IgD-negative memory B cell (primary cell): ENCODE measurements at regions not wholly inside any gene's neighbourhood (a gene's known extent, or its start where the extent isn't known, plus 50 kb on each side); places are given as distances from the start of the nearest gene placed in this dataset.

Experiments used
- H3K27ac Mint-ChIP-seq, 3 donors: one replicate each; pipeline ENCODE4 v1.8.0; 2020 to 2022; ENCODE audit warnings: mild to moderate bottlenecking in 3 of 3, mixed read lengths in 3 of 3, moderate library complexity in 1 of 3
- H3K27me3 Mint-ChIP-seq: one replicate; pipeline ENCODE4 v1.8.0; 2021; ENCODE audit warnings: mixed read lengths
- H3K36me3 Mint-ChIP-seq: one replicate; pipeline ENCODE4 v1.8.0; 2020; ENCODE audit warnings: mild to moderate bottlenecking, mixed read lengths
- H3K4me1 Mint-ChIP-seq, 3 donors: one replicate each; pipeline ENCODE4 v1.8.0; 2020 to 2022; ENCODE audit warnings: mixed read lengths in 3 of 3, mild to moderate bottlenecking in 1 of 3
- H3K4me3 Mint-ChIP-seq, 4 donors: one replicate each; pipeline ENCODE4 v1.8.0; 2020 to 2022; ENCODE audit warnings: mild to moderate bottlenecking in 4 of 4, mixed read lengths in 4 of 4, moderate library complexity in 3 of 4
- H3K9me3 Mint-ChIP-seq, 3 donors: one replicate each; pipeline ENCODE4 v1.8.0; 2020 to 2021; ENCODE audit warnings: mixed read lengths in 3 of 3, mild to moderate bottlenecking in 1 of 3

DNA sequence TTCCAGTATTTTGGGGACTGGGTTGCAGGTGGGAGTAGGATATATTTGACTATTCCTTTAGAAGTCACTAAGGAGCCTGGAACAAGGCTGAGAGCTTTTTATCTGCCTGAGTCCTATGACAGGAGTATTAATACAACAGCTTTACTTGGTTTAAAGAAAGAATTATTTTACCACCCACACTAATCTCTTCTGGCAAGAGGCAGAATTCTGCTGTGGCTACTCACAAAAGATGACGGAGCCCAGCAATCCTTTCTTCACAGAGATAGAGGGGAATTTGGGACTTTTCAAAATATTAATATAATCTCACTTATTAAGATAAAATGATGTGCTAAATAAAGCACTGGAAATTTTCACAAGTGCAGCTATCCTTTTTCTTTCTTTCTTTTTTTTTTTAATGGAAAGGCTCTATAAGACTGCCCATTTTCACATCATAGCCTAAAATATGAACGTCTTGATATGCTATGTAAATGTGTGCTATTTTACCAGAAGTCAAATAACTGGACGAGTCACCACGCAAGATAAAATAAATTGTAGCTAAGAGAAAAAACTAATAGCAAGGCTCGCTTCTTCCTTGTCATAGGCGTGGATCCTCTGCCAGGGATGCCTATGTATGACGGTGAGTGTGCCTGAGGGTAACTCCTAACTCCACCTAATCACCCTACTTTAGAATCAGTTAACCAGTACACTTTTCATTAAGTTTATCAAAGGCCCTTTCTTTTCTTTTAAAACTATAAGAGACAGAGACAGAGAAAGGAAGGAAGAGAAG lies 76.3 kb downstream of the ZNF608 start:
- Mint-ChIP-seq H3K9me3 (no peaks in the 10 kb centered on the region), H3K4me3 (no peak overlapping the region), H3K27ac (no peak overlapping the region), H3K27me3 (peaks cover 2% of the 10 kb centered on the region), H3K4me1 (peaks cover 0 to 7% (median 5%) of the 10 kb centered on the region in 3 donors), H3K36me3 (peaks cover 2% of the 10 kb centered on the region)

DNA sequence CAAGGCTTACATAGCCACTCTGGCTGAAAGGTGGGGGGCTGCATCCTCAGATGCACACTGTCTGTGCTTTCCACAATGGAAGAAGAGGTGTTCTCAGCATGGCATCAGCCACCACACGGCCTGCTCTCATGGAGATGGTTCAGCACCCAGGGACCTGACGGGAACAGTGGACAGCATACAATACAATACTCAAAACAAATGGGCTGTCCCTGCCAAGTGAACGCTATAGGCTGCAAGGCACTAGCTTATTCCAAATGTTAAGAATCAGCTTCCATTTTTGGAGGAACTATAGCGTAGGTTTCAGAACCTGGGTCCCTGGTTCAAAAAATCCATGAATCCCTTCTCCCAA lies 77.2 kb downstream of the ZNF608 start:
- Mint-ChIP-seq H3K4me3 (no peak overlapping the region), H3K9me3 (no peaks in the 10 kb centered on the region), H3K36me3 (peaks cover 2% of the 10 kb centered on the region), H3K4me1 (peaks cover 0 to 7% (median 5%) of the 10 kb centered on the region in 3 donors), H3K27ac (no peak overlapping the region), H3K27me3 (peaks cover 2% of the 10 kb centered on the region)

DNA sequence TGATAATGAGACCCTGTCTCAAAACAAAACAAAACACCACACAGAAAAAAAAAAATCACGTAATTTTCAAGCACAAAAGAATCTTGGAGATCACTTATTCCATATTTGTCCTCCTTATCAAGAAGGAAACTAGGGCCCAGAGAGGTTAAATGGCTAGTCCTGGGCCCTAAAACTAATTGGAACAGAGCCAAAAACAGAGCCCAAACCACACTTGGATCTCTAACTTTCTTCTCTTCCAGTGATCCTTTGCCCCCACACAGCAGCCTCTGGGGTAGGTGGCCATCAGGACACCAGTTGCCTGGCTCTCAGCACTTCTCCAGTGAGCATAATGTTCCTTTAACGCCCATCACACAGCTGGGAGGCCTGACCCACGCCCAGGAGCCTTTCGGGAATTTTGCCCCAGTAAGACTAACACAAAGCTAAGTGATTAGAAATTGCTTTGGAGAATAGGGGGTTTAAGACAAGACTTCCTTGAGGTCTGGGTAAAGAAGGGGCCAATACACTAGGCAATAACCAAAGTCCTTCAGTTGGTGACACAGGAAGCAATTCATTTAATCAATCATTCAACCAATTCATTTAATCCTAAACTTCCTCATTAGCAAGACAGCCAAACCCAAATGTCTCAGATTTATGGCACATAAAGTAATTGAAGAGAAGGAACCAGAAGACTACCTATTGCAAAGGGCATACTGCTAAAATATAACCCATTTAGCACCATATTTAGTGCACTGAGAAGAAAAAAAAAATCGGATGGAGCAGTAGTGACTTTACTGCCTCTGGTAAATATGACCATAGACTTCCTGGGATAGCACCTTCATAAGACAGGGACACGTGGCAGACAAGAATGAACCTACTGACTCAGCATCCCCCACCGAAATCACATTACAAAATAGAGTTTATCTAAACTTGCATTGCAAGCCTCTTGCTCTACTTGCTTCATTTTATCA lies 77.8 kb downstream of the ZNF608 start:
- peaks cover 0 to 7% (median 5%) of the 10 kb centered on the region in 3 donors for H3K4me1 Mint-ChIP-seq
- H3K27ac Mint-ChIP-seq, result no peak overlapping the region
- H3K9me3 Mint-ChIP-seq, result no peaks in the 10 kb centered on the region
- H3K27me3 Mint-ChIP-seq, result peaks cover 2% of the 10 kb centered on the region
- peaks cover 2% of the 10 kb centered on the region for H3K36me3 Mint-ChIP-seq
- H3K4me3 Mint-ChIP-seq, result peak overlapping the region in 1 of 4 donors; percentile 19

DNA sequence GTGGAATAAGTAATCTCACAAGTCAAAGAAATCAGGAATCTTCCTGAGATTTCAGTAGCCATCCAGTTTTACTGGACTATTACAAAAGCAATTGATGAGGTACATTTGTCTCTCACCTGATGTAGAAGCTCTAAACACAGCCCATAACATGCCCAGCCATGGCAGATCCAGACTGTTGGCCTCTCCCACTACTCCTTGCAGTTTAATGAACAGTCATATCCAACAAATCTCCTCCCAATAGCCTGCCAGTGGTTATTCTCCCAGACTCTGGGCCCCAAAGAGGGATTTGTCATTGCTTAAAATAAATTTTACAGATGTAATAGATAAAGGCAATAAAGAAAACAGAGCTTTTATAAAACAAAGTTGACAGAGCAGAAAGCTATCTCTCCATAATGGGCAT lies 80.8 kb downstream of the ZNF608 start:
- H3K4me1 Mint-ChIP-seq, result peaks cover 4 to 11% (median 5%) of the 10 kb centered on the region in 3 donors
- no peak overlapping the region for H3K27ac Mint-ChIP-seq
- no peaks in the 10 kb centered on the region for H3K36me3 Mint-ChIP-seq

DNA sequence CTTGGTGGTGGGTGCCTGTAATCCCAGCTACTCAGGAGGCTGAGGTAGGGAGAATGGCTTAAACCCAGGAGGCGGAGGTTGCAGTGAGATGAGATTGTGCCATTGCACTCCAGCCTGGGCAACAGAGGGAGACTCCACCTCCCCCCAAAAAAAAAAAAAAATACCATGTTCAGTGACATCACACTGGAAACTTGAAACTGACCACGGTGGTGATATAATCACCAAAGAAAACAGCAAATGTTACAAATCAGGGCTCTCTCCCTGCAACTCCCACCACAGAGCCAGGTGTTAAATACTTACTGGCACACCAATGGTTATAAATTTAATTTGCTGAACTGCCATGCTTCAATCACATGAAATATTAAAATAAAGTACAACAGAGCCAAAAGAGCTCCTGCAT lies 81.4 kb downstream of the ZNF608 start:
- Mint-ChIP-seq H3K27me3 (peaks cover 5% of the 10 kb centered on the region), H3K4me1 (peaks cover 4 to 11% (median 5%) of the 10 kb centered on the region in 3 donors), H3K9me3 (no peaks in the 10 kb centered on the region), H3K36me3 (no peaks in the 10 kb centered on the region), H3K27ac (no peak overlapping the region), H3K4me3 (no peak overlapping the region)

More for the DNA sequence above, 80.8 kb downstream of the ZNF608 start:
- Mint-ChIP-seq H3K27me3 (peaks cover 5% of the 10 kb centered on the region), H3K9me3 (no peaks in the 10 kb centered on the region), H3K4me3 (no peak overlapping the region)

DNA sequence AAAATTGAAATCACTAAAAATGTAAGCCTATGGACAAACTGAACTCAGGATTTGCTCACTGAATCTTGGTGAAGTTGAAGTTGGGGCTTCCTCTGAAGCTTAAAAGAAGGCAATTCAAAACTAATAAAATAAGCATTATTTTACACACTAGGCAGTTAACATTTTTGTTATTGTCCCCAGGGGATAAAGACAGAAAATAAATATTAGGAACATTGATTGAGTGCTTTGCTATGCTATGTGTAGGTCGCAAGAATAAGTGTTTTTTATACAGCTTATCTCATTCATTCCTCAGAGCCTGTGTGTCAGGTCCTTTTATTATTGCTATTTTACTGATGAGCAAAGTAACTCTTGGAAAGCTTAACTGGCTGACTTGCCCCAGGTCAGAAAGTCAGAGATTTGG lies 82.2 kb downstream of the ZNF608 start:
- H3K9me3 Mint-ChIP-seq, result no peaks in the 10 kb centered on the region
- peaks cover 6% of the 10 kb centered on the region for H3K27me3 Mint-ChIP-seq
- no peaks in the 10 kb centered on the region for H3K36me3 Mint-ChIP-seq

DNA sequence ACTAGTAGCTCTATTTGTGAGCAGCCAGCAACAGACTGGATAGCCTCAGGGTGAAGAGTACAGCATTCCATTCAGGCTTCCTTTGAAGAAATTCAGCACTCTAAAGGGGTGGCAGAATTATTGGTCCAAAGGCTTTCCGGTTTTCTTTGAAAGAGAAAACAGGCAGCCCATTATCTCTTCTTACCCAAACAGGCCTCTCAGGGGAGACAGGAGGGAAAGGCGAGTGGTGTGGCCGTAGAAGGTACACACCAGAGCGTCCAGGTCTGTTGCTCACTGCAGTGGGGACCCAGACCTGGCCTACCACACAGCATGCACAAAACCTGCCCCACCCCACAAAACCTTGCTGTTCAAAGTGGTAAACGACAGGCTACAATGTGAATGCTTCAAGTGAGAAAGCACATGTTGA lies 83.3 kb downstream of the ZNF608 start:
- Mint-ChIP-seq H3K27me3 (peaks cover 6% of the 10 kb centered on the region), H3K36me3 (no peaks in the 10 kb centered on the region), H3K27ac (no peak overlapping the region), H3K4me3 (no peak overlapping the region), H3K4me1 (peaks cover 8 to 15% (median 12%) of the 10 kb centered on the region in 3 donors), H3K9me3 (no peaks in the 10 kb centered on the region)

More for the DNA sequence above, 82.2 kb downstream of the ZNF608 start:
- Mint-ChIP-seq H3K27ac (no peak overlapping the region), H3K4me3 (no peak overlapping the region), H3K4me1 (peaks cover 5 to 11% (median 7%) of the 10 kb centered on the region in 3 donors)

DNA sequence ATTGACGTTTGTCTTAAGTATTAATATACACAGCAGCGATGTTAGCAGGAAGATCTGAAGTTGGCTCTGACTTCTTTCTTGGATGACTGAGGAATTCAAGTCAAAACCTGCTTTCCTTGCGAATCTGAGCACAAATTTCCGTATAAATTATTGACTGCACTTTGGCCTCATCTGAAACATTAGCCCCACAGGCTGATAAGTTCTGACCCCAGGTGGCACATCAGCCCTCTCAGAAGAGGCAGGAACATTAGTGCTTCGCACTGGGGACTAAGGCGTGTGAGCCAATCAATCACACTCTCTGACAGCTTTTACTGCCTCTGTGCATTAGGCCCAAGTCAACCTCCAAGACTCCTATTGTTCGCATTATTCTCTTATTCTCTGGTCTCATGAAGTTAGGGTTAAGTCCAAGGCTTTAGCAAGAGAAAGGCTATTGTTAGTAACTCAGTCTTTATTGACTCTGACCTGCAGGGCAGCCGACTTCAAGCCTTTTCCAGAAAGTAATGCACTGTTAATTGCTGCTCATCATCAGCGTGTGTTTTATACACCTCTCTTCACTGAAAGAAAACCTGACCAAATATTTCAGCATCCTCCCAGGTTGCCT lies 84.2 kb downstream of the ZNF608 start:
- no peaks in the 10 kb centered on the region for H3K36me3 Mint-ChIP-seq
- H3K4me3 Mint-ChIP-seq, result no peak overlapping the region
- no peaks in the 10 kb centered on the region for H3K9me3 Mint-ChIP-seq
- no peak overlapping the region for H3K27ac Mint-ChIP-seq
- peaks cover 6% of the 10 kb centered on the region for H3K27me3 Mint-ChIP-seq
- peaks cover 8 to 15% (median 10%) of the 10 kb centered on the region in 3 donors for H3K4me1 Mint-ChIP-seq

DNA sequence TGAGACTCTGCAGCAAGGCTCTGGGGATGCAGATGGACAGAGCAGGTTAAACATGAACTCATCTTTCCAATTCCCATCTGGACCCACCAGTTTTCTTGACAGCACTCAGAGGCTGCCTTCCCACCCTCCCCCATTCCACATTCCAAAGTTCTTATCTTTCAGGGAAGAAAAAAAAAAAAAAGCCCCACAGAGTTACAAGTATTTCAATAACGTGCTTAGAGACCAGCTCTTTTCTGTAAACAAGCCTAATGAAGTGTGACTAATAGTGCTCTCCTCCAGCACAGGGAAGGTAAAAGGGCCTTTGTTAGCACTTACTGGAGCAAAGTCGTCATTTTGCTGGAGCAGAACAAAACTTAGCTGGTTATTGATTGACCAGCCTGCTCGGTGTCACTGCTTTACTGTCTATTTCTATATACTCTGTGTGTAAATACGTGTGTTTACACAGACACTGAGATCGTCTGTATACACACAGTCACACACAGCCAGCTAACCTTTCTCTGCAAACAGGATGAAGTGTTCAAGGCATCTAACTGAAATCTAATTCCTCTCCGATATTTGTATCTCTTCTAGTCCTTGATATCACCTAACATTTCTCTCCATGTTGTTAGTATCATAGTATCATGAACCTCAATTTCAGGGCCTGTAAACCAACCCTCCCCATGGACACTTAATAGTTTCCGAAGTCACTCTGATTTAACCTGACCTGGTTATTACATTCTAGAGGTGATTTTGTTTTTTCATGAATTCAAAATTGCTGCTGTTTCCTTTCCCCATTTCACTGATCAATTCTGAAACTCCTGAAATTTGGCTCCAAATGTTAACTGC lies 84.9 kb downstream of the ZNF608 start:
- H3K4me3 Mint-ChIP-seq, result peak overlapping the region in 1 of 4 donors; percentile 25
- H3K27ac Mint-ChIP-seq, result no peak overlapping the region
- H3K27me3 Mint-ChIP-seq, result peaks cover 6% of the 10 kb centered on the region
- peaks cover 8 to 15% (median 10%) of the 10 kb centered on the region in 3 donors for H3K4me1 Mint-ChIP-seq
- no peaks in the 10 kb centered on the region for H3K36me3 Mint-ChIP-seq
- H3K9me3 Mint-ChIP-seq, result no peaks in the 10 kb centered on the region

DNA sequence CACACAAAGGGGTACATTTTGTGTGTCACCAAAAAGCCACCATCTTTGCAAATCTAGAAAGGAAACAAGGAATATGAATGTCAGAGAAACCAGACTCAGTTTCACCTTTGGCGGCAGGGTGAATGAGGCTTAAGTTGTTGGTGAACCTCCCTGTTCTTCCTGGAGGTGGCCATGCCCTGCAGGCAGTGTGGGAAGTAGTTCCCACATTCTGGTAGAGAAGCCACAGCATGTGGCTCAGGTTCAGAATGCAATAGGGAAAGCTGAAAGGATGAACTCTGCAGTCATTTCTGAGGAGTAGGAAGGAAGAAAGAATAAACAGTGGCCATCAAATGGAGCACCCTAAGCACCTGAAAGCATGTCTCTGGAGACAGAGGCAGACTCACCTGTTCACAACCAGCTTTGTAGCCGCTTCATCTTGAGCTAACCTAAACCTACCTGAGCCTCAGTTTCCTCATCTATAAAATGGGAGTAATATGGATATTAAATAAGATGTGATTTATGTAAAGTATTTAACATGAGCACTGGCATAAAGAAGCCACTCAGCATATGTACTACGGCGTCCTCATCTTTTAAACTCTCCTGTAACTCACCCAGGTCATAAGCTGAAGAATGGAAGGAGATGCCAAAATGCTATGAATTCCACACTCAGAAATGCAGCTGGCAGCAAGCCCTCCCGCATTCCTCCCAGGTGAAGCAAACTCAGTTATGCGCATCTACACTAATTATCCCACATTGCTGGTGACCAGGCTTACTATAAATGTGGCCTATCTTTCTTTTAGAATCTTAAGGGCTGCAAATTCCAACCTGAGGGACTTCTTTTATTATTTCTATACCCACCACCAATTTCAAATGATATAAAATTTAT lies 86.0 kb downstream of the ZNF608 start:
- H3K4me1 Mint-ChIP-seq, result peaks cover 8 to 15% (median 10%) of the 10 kb centered on the region in 3 donors
- H3K4me3 Mint-ChIP-seq, result peak overlapping the region in 1 of 4 donors; percentile 5
- no peak overlapping the region for H3K27ac Mint-ChIP-seq
- H3K9me3 Mint-ChIP-seq, result no peaks in the 10 kb centered on the region
- no peaks in the 10 kb centered on the region for H3K36me3 Mint-ChIP-seq
- peaks cover 6% of the 10 kb centered on the region for H3K27me3 Mint-ChIP-seq

DNA sequence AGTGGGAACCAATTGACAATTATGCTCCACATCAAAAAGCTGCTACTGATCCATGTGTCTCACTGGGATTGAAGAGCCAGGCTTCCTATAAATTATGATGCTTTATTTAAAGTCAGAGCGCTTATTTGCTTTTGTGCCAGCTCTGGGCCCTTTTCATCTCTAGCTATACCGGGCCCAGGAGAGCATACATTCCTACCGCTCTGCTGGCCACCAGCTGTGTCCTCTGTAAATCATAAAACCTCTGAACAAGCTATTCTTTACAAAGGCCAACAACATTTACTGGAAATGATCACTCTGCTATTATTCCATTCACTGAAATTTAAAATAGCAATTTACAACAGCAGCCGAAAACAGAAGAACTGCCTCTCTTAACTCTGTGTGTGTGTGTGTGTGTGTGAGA lies 86.6 kb downstream of the ZNF608 start:
- Mint-ChIP-seq H3K4me3 (peak overlapping the region in 1 of 4 donors; percentile 5), H3K27me3 (peaks cover 6% of the 10 kb centered on the region), H3K27ac (no peak overlapping the region), H3K4me1 (peaks cover 8 to 15% (median 10%) of the 10 kb centered on the region in 3 donors), H3K9me3 (no peaks in the 10 kb centered on the region), H3K36me3 (no peaks in the 10 kb centered on the region)

DNA sequence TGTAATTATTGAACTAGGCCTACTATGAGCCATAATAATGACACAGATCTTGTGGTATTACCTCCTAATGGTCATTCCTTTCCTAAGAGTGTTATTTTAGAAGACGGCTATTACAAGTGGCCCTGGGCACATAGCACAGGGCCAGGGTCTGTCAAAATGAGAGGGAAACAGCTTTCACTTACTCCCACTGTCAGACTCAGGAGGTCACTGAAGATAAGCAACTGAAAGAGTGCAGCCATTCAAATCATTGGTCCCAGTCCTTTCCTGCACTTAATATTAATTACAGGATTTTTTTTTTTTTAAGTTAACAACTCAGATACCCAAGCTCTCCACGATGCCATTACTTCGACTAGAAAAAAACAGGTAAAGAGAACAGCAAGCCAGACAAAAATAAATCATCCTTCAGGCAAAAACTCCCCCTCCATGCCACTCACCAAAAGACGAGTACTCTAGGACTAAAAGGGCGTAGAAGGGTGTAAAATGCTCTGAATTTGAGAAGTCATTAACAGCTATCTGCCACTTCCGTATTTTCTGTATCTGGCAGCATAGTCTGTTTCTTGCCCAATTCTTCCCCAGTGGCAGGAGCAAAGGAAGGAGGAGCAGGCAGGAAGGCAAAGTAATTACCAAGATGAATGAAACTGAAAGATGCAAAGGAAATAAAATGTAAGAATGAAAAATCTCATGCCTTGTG lies 87.4 kb downstream of the ZNF608 start:
- Mint-ChIP-seq H3K4me1 (peaks cover 8 to 15% (median 10%) of the 10 kb centered on the region in 3 donors), H3K36me3 (no peaks in the 10 kb centered on the region), H3K9me3 (no peaks in the 10 kb centered on the region), H3K27ac (no peak overlapping the region), H3K4me3 (peak overlapping the region in 1 of 4 donors; percentile 67), H3K27me3 (peaks cover 6% of the 10 kb centered on the region)

DNA sequence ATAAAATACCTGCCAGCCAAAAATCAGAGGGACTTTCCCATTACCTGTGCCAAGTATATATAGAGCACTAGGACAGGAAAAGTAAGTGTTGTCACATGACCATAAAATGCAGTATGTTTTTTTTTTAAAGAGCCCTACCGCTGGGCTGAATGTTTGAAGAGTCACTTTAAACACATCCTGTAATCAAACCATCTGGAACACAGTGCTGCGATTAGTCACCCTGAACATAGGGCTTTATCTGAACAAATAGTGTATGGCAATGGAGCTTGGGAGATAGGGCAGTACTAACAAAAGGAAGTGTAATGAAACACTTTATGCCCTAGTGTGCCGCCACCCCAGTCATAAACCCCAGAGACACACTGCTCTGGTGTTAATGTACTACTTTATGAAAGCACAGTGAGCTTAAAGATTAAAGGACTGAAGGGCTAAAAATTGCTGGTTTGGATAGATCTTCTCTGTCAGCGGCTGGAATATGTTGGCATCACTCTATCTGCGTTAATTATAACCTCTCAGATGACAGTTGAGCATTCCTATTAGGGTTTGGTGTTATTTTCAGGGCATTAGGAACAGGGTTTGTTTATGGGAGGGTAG lies 90.4 kb downstream of the ZNF608 start:
- H3K27me3 Mint-ChIP-seq, result peaks cover 5% of the 10 kb centered on the region
- no peak overlapping the region for H3K27ac Mint-ChIP-seq

More for the DNA sequence above, 90.4 kb downstream of the ZNF608 start:
- Mint-ChIP-seq H3K4me1 (peaks cover 11 to 17% (median 14%) of the 10 kb centered on the region in 3 donors), H3K36me3 (no peaks in the 10 kb centered on the region), H3K9me3 (no peaks in the 10 kb centered on the region), H3K4me3 (no peak overlapping the region)
